ENCODE measurements at regions not wholly inside any gene's neighbourhood (a gene's known extent, or its start where the extent isn't known, plus 50 kb on each side); places are given as distances from the start of the nearest gene placed in this dataset.

GRCh38 chr14:46051796-46052195 lies 599.8 kb downstream of the RPL10L start:
- no peaks in the 10 kb centered on the region for H3K27me3 ChIP-seq (ENCODE audit: insufficient read depth, low read depth, low read length)
- H3K9ac ChIP-seq (ENCODE audit: low read length) = no peak overlapping the region
- H3K27ac ChIP-seq (ENCODE audit: low read length) = no peak overlapping the region
- H3K9me2 ChIP-seq (ENCODE audit: insufficient read depth, low read length) = no peaks in the 10 kb centered on the region
- no peaks in the 10 kb centered on the region for H3K36me3 ChIP-seq (ENCODE audit: insufficient read depth, low read length)
- no peaks in the 10 kb centered on the region for H3F3A ChIP-seq (ENCODE audit: insufficient read depth, low read length, poor library complexity, severe bottlenecking)
- H3K4me3 ChIP-seq (ENCODE audit: low read length) = no peak overlapping the region
- TF ChIP-seq POLR2AphosphoS5 (IDR thresholded peaks at IDR 0.05) (no peak), EZH2 (IDR thresholded peaks at IDR 0.05; ENCODE audit: borderline replicate concordance, insufficient read depth, low read length, poor library complexity, severe bottlenecking) (no peak), RAD21 (conservative IDR thresholded peaks at IDR 0.05) (no peak), EP300 (conservative IDR thresholded peaks at IDR 0.05; ENCODE audit: poor library complexity, severe bottlenecking) (no peak), TAF1 (IDR thresholded peaks at IDR 0.05; ENCODE audit: low read depth) (no peak)
- no peak overlapping the region for H2AFZ ChIP-seq (ENCODE audit: low read depth, low read length)
- H3K4me2 ChIP-seq (ENCODE audit: low read length) = no peak overlapping the region
- no peaks in the 10 kb centered on the region for H3K79me2 ChIP-seq (replicated peaks; ENCODE audit: insufficient read depth, low read length)
- no peaks in the 10 kb centered on the region for H4K20me1 ChIP-seq (ENCODE audit: insufficient read depth)
- no peaks in the 10 kb centered on the region for H3K9me3 ChIP-seq (ENCODE audit: low read length)

GRCh38 chr14:46048127-46048526 lies 603.5 kb downstream of the RPL10L start:
- H3K4me2 ChIP-seq (ENCODE audit: low read length) = no peak overlapping the region
- H3K27me3 ChIP-seq (ENCODE audit: insufficient read depth, low read depth, low read length) = no peaks in the 10 kb centered on the region
- no peaks in the 10 kb centered on the region for H3K9me3 ChIP-seq (ENCODE audit: low read length)
- no peak overlapping the region for H3K9ac ChIP-seq (ENCODE audit: low read length)
- H3K79me2 ChIP-seq (replicated peaks; ENCODE audit: insufficient read depth, low read length) = no peaks in the 10 kb centered on the region
- no peaks in the 10 kb centered on the region for H3F3A ChIP-seq (ENCODE audit: insufficient read depth, low read length, poor library complexity, severe bottlenecking)
- TF ChIP-seq MXI1 (conservative IDR thresholded peaks at IDR 0.05; ENCODE audit: poor library complexity, severe bottlenecking) = no peak
- TF ChIP-seq EZH2 (IDR thresholded peaks at IDR 0.05; ENCODE audit: borderline replicate concordance, insufficient read depth, low read length, poor library complexity, severe bottlenecking) = no peak
- TF ChIP-seq REST (IDR thresholded peaks at IDR 0.05; ENCODE audit: borderline replicate concordance) = no peak
- no peak for TF ChIP-seq SMC3 (conservative IDR thresholded peaks at IDR 0.05; ENCODE audit: poor library complexity)
- no peak for TF ChIP-seq TAF1 (IDR thresholded peaks at IDR 0.05; ENCODE audit: low read depth)
- no peak for TF ChIP-seq CTCF (IDR thresholded peaks at IDR 0.05; ENCODE audit: poor library complexity, severe bottlenecking)
- H3K4me3 ChIP-seq (ENCODE audit: low read length) = no peak overlapping the region
- no peaks in the 10 kb centered on the region for H3K9me2 ChIP-seq (ENCODE audit: insufficient read depth, low read length)
- H3K27ac ChIP-seq (ENCODE audit: low read length) = no peak overlapping the region
- H2AFZ ChIP-seq (ENCODE audit: low read depth, low read length) = no peak overlapping the region
- no peaks in the 10 kb centered on the region for H4K20me1 ChIP-seq (ENCODE audit: insufficient read depth)
- H3K36me3 ChIP-seq (ENCODE audit: insufficient read depth, low read length) = no peaks in the 10 kb centered on the region

GRCh38 chr14:46036099-46036498 lies 615.5 kb downstream of the RPL10L start:
- Histone ChIP-seq H3K36me3 (ENCODE audit: insufficient read depth, low read length) (no peaks in the 10 kb centered on the region), H3K4me3 (ENCODE audit: low read length) (no peak overlapping the region), H2AFZ (ENCODE audit: low read depth, low read length) (no peak overlapping the region), H3K4me2 (ENCODE audit: low read length) (no peak overlapping the region), H3K9ac (ENCODE audit: low read length) (no peak overlapping the region), H3K9me2 (ENCODE audit: insufficient read depth, low read length) (no peaks in the 10 kb centered on the region), H3K27ac (ENCODE audit: low read length) (no peak overlapping the region), H3K9me3 (ENCODE audit: low read length) (no peaks in the 10 kb centered on the region), H3K79me2 (replicated peaks; ENCODE audit: insufficient read depth, low read length) (no peaks in the 10 kb centered on the region), H3K27me3 (ENCODE audit: insufficient read depth, low read depth, low read length) (no peaks in the 10 kb centered on the region), H4K20me1 (ENCODE audit: insufficient read depth) (no peaks in the 10 kb centered on the region), H3F3A (ENCODE audit: insufficient read depth, low read length, poor library complexity, severe bottlenecking) (no peaks in the 10 kb centered on the region)
- TF ChIP-seq EP300 (conservative IDR thresholded peaks at IDR 0.05; ENCODE audit: poor library complexity, severe bottlenecking) (no peak), POLR2AphosphoS5 (IDR thresholded peaks at IDR 0.05) (no peak), MXI1 (conservative IDR thresholded peaks at IDR 0.05; ENCODE audit: poor library complexity, severe bottlenecking) (no peak), SMC3 (conservative IDR thresholded peaks at IDR 0.05; ENCODE audit: poor library complexity) (no peak), REST (IDR thresholded peaks at IDR 0.05; ENCODE audit: borderline replicate concordance) (no peak), TAF1 (IDR thresholded peaks at IDR 0.05; ENCODE audit: low read depth) (no peak), EZH2 (IDR thresholded peaks at IDR 0.05; ENCODE audit: borderline replicate concordance, insufficient read depth, low read length, poor library complexity, severe bottlenecking) (no peak), RAD21 (conservative IDR thresholded peaks at IDR 0.05) (no peak), CTCF (IDR thresholded peaks at IDR 0.05; ENCODE audit: poor library complexity, severe bottlenecking) (no peak)

All from neural cell (in vitro differentiated cells).